Endothelial cell (in vitro differentiated cells): ENCODE measurements at regions not wholly inside any gene's neighbourhood (a gene's known extent, or its start where the extent isn't known, plus 50 kb on each side); places are given as distances from the start of the nearest gene placed in this dataset.

Experiments used
- DNase-seq: peaks from one replicate; pipeline ENCODE4 v3.0.0; 2021; ENCODE audit warnings: low spot score
- H3K27ac Mint-ChIP-seq: one replicate; pipeline ENCODE4 v1.8.0; 2021; ENCODE audit warnings: mixed read lengths, inconsistent platforms; ENCODE audit not compliant: unreplicated experiment
- H3K27me3 Mint-ChIP-seq: one replicate; pipeline ENCODE4 v1.8.0; 2021; ENCODE audit warnings: mild to moderate bottlenecking, moderate library complexity, mixed read lengths, inconsistent platforms; ENCODE audit not compliant: unreplicated experiment
- H3K36me3 Mint-ChIP-seq: one replicate; pipeline ENCODE4 v1.8.0; 2021; ENCODE audit warnings: mild to moderate bottlenecking, low read depth, mixed read lengths, inconsistent platforms; ENCODE audit not compliant: unreplicated experiment
- H3K4me1 Mint-ChIP-seq: one replicate; pipeline ENCODE4 v1.8.0; 2021; ENCODE audit warnings: mild to moderate bottlenecking, mixed read lengths, inconsistent platforms; ENCODE audit not compliant: unreplicated experiment
- H3K4me3 Mint-ChIP-seq: one replicate; pipeline ENCODE4 v1.8.0; 2021; ENCODE audit warnings: mild to moderate bottlenecking, mixed read lengths, inconsistent platforms; ENCODE audit not compliant: unreplicated experiment
- H3K9me3 Mint-ChIP-seq: one replicate; pipeline ENCODE4 v1.8.0; 2021; ENCODE audit warnings: mixed read lengths, inconsistent platforms; ENCODE audit not compliant: unreplicated experiment
- TF ChIP-seq, protein P1 (sequence below): fragments of 200-600 bp; sonication (generic); IDR thresholded peaks from one replicate; pipeline ENCODE4 v1.5.0; 2021; ENCODE audit warnings: antibody characterized with exemption; ENCODE audit not compliant: unreplicated experiment

DNA sequence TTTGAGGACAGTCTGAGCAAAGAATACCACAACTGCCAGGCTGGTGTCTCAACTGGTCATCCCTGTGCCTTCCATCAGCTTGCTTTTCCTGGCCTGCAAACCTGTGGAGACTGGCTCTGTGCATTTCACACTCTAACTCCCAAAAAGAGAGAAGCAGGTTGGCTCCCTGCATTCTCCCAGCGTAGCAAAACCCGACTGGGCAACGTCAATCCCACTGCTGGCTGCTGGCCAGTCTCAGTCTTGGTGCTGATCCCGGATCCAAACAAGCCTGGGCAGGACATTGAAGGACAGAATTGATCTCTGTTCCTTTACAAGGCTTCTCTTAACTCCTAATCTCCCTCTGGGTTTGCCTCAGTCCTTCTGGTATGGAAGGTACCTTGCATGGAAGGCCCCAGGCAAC is 65.4 kb downstream of the FZD10 start:
- Mint-ChIP-seq H3K4me3 (no peak overlapping the region), H3K36me3 (peaks cover 15% of the 10 kb centered on the region), H3K27me3 (peaks cover 1% of the 10 kb centered on the region), H3K9me3 (peaks cover 38% of the 10 kb centered on the region), H3K27ac (no peak overlapping the region), H3K4me1 (no peaks in the 10 kb centered on the region)
- DNase-seq = no peak
- TF ChIP-seq, protein P1, sequence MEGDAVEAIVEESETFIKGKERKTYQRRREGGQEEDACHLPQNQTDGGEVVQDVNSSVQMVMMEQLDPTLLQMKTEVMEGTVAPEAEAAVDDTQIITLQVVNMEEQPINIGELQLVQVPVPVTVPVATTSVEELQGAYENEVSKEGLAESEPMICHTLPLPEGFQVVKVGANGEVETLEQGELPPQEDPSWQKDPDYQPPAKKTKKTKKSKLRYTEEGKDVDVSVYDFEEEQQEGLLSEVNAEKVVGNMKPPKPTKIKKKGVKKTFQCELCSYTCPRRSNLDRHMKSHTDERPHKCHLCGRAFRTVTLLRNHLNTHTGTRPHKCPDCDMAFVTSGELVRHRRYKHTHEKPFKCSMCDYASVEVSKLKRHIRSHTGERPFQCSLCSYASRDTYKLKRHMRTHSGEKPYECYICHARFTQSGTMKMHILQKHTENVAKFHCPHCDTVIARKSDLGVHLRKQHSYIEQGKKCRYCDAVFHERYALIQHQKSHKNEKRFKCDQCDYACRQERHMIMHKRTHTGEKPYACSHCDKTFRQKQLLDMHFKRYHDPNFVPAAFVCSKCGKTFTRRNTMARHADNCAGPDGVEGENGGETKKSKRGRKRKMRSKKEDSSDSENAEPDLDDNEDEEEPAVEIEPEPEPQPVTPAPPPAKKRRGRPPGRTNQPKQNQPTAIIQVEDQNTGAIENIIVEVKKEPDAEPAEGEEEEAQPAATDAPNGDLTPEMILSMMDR = no peak

DNA sequence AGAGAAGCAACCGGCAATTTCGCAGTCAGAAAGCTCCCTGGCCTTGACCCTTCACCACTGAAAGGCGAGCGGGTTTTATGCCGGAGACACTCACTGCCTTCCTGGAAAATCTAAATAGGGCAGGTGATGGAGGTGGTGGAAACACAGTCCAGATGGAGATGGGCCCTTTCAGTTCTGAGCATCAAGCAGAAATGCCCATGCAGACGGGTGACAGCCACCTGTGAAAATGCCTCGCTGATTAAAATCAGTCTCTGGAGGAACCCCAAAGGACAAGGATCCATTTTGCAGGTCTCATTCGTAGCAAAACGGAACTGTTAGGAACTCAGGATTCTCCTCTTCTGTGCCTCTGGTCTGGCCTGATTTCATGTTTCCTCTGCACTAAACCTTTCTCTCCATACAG is 74.2 kb downstream of the FZD10 start:
- Mint-ChIP-seq H3K27me3 (peaks cover 4% of the 10 kb centered on the region), H3K9me3 (peaks cover 37% of the 10 kb centered on the region), H3K27ac (no peak overlapping the region), H3K4me3 (no peak overlapping the region), H3K4me1 (no peaks in the 10 kb centered on the region), H3K36me3 (peaks cover 7% of the 10 kb centered on the region)
- TF ChIP-seq, protein P1 = no peak
- no peak for DNase-seq

DNA sequence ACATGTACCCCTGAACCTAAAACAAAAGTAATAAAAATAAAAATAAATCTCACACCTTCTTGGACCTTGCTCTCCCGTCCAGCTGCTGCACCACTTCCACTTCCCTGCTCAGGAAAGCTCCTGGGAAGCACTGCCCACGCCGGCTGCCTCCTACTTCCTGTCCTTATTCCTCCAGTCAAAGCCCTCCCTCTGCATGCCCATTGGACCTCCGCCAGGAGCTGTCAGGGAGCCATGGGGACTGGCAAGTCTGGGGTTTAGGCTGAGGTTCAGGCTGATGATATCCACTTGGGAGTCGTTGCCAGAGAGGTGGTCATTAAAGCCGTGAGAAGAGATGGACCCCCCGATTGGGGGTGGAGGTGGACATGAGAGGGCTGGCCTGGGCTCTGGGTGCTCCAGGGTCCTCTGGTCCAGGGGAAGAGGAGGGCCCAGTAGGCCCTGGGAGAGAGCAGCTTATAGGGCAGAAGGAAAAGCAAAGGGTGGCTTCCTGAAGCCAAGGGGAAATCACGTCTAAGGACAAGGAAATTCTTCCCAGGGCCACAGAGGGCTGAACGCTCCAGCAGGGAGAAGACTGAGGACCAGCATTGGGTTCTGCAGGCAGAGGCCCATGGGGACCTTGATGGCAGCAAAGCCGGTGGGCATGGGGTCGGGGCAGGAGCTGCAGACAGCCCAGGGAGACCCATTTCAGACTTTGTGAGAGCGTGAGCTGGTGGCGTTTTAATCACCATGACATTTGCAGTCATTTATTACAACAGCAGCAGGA is 78.7 kb downstream of the FZD10 start:
- H3K27ac Mint-ChIP-seq = no peak overlapping the region
- H3K27me3 Mint-ChIP-seq = peaks cover 5% of the 10 kb centered on the region
- H3K4me3 Mint-ChIP-seq = no peak overlapping the region
- H3K36me3 Mint-ChIP-seq = peaks cover 10% of the 10 kb centered on the region
- H3K9me3 Mint-ChIP-seq = peaks cover 31% of the 10 kb centered on the region
- no peaks in the 10 kb centered on the region for H3K4me1 Mint-ChIP-seq
- TF ChIP-seq, protein P1 = no peak
- DNase-seq = no peak

DNA sequence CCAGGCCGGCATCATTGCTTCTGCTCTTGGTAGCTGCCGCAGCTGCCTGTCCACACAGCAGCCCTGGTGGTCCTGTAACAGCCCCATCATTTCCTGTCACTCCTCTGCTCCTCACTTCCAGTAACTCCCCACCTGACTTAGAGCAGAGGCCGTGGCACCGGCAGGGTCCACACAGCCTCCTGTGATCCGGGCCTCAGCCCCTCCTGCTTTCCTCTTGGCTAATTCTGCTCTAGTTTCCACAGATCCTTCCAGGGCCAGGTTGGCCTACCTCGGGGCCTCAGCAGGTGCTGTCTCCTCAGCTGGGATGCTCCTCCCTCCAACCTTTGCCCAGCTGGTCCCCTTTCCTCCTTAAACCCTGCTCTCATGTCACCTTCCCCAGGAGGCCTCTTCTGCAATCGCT is 80.2 kb downstream of the FZD10 start:
- Mint-ChIP-seq H3K27ac (no peak overlapping the region), H3K4me3 (no peak overlapping the region), H3K36me3 (peaks cover 10% of the 10 kb centered on the region), H3K27me3 (peaks cover 6% of the 10 kb centered on the region), H3K9me3 (peaks cover 33% of the 10 kb centered on the region), H3K4me1 (no peaks in the 10 kb centered on the region)
- DNase-seq = no peak
- TF ChIP-seq, protein P1 = no peak

DNA sequence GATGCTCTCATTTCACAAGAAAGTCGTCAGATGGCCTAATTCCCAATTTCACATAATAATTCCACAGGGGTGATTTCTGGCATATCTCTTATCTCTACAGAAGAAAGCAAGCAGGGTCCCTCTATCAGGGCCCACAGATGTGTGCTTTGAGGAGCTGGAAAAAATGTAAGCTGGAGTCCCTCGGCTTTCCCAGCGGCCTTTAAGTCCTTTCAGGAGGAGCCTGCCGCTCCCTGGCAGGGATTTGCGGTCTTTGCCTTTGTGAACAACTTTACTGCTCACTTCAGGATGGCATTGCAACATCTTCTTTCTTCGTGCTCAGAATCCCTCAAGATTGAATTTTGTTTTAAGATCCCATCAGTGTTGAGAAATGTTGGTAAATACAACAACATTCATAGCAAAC is 83.0 kb downstream of the FZD10 start:
- H3K4me3 Mint-ChIP-seq = no peak overlapping the region
- H3K9me3 Mint-ChIP-seq = peaks cover 47% of the 10 kb centered on the region

More for the DNA sequence above, 83.0 kb downstream of the FZD10 start:
- TF ChIP-seq, protein P1 = no peak
- peaks cover 13% of the 10 kb centered on the region for H3K36me3 Mint-ChIP-seq
- H3K27me3 Mint-ChIP-seq = peaks cover 5% of the 10 kb centered on the region
- no peaks in the 10 kb centered on the region for H3K4me1 Mint-ChIP-seq
- H3K27ac Mint-ChIP-seq = no peak overlapping the region
- DNase-seq = no peak
